LoVo (cell line): ENCODE measurements at regions not wholly inside any gene's neighbourhood (a gene's known extent, or its start where the extent isn't known, plus 50 kb on each side); places are given as distances from the start of the nearest gene placed in this dataset.

Source experiments
- DNase-seq: peaks from one replicate; pipeline ENCODE4 v3.0.0-alpha.2; 2016; ENCODE audit warnings: low spot score

- DNase-seq: no peak
These were observed 149.7 kb upstream of the GGTLC1 start for GRCh38 chr20:24138196-24138857.

- DNase-seq: no peak
These were observed 148.2 kb upstream of the GGTLC1 start for GRCh38 chr20:24136659-24137246.

GRCh38 chr20:24135781-24136180 lies 147.2 kb upstream of the GGTLC1 start:
- no peak for DNase-seq

- no peak for DNase-seq
These were observed 146.4 kb upstream of the GGTLC1 start for GRCh38 chr20:24134930-24135329.

GRCh38 chr20:24134284-24134683 lies 145.7 kb upstream of the GGTLC1 start:
- no peak for DNase-seq

- DNase-seq: no peak
These were observed 143.7 kb upstream of the GGTLC1 start for GRCh38 chr20:24132246-24132645.

GRCh38 chr20:24131684-24132083 lies 143.1 kb upstream of the GGTLC1 start:
- no peak for DNase-seq

- no peak for DNase-seq
These were observed 142.7 kb upstream of the GGTLC1 start for GRCh38 chr20:24131281-24131680.

GRCh38 chr20:24129641-24130040 lies 141.1 kb upstream of the GGTLC1 start:
- DNase-seq: no peak

GRCh38 chr20:24124951-24125650 lies 136.5 kb upstream of the GGTLC1 start:
- no peak for DNase-seq

GRCh38 chr20:24124003-24124402 lies 135.4 kb upstream of the GGTLC1 start:
- no peak for DNase-seq

GRCh38 chr20:24118441-24119175 lies 130.0 kb upstream of the GGTLC1 start:
- no peak for DNase-seq

GRCh38 chr20:24118034-24118433 lies 129.5 kb upstream of the GGTLC1 start:
- DNase-seq: no peak

GRCh38 chr20:24117383-24117782 lies 128.8 kb upstream of the GGTLC1 start:
- no peak for DNase-seq

- no peak for DNase-seq
These were observed 128.0 kb upstream of the GGTLC1 start for GRCh38 chr20:24116611-24117010.

- DNase-seq: no peak
These were observed 123.8 kb upstream of the GGTLC1 start for GRCh38 chr20:24112360-24112759.

- no peak for DNase-seq
These were observed 123.3 kb upstream of the GGTLC1 start for GRCh38 chr20:24111858-24112257.

GRCh38 chr20:24109537-24109936 lies 121.0 kb upstream of the GGTLC1 start:
- DNase-seq: no peak

GRCh38 chr20:24109008-24109407 lies 120.4 kb upstream of the GGTLC1 start:
- no peak for DNase-seq

- no peak for DNase-seq
These were observed 120.0 kb upstream of the GGTLC1 start for GRCh38 chr20:24108581-24108980.

GRCh38 chr20:24106801-24107445 lies 118.3 kb upstream of the GGTLC1 start:
- DNase-seq: no peak

- DNase-seq: no peak
These were observed 117.7 kb upstream of the GGTLC1 start for GRCh38 chr20:24106150-24106800.
